ENCODE measurements at regions not wholly inside any gene's neighbourhood (a gene's known extent, or its start where the extent isn't known, plus 50 kb on each side); places are given as distances from the start of the nearest gene placed in this dataset.

DNA sequence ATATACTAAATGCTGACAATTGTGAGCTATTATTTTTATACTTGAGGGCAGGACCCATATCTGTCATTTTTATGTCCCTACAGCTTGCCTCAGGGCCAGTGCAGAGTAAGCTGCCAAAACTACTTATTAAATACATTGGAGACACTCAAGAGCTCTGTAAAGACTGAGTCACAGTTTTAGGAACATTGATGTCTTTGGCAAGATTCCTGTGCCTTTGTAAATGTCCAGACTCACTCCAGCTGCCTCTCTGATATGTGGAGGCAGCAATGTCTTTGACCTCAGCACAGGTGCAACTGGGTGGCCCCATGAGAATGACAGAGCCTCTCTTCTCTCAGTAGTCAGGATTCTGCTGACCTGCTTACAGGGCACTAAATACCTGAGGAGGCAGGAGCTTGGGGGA lies 363.2 kb downstream of the OSTF1 start:
- H3K9me3 ChIP-seq (ENCODE audit: low read length) = no peaks in the 10 kb centered on the region
- no peak overlapping the region for H3K4me3 ChIP-seq (replicated peaks in 1 of 3; ENCODE audit: insufficient read depth in 1 of 3, low read depth in 2 of 3, low read length in 3 of 3)
- ATAC-seq = no peak
- no peaks in the 10 kb centered on the region for H3K36me3 ChIP-seq (replicated peaks in 1 of 2; ENCODE audit: control insufficient read depth in 1 of 2, insufficient read depth in 2 of 2, low read length in 2 of 2)
- H3K9ac ChIP-seq (ENCODE audit: insufficient read depth, low read depth, low read length) = no peak overlapping the region
- H2AFZ ChIP-seq (ENCODE audit: low read length) = no peak overlapping the region
- ChIA-PET POLR2A (no interaction called here), CTCF (ENCODE audit: low intra/inter-chr PET ratio, low total read pairs) (no interaction called here)
- no peak for DNase-seq (ENCODE audit: low spot score)
- H3K4me2 ChIP-seq (ENCODE audit: low read depth, low read length) = no peak overlapping the region
- no peaks in the 10 kb centered on the region for H3K27me3 ChIP-seq (ENCODE audit: control insufficient read depth in 1 of 2, insufficient read depth in 2 of 2, low read length in 2 of 2)
- no peak overlapping the region for H3K27ac ChIP-seq (ENCODE audit: extremely low read length, insufficient read depth, low read length)
- H3K4me1 ChIP-seq (ENCODE audit: insufficient read depth, low read length) = no peaks in the 10 kb centered on the region
- in situ Hi-C loops (cut with HindIII; ENCODE audit: extremely low pct_ligation_motif_present, low pct_unique_long_range_greater_than_20kb) (no loop called here), intact Hi-C loops (cut with micrococcal nuclease; ENCODE audit: unreplicated experiment) (no loop called here)
- BruUV-seq (replicated peaks) = no TSS peak
- FAIRE-seq = no peak
- TF ChIP-seq ZNF652 (CRISPR knock-in tag; IDR thresholded peaks at IDR 0.05; ENCODE audit: borderline replicate concordance, low read depth) = no peak
- no peak for TF ChIP-seq HOXA7 (CRISPR knock-in tag; IDR thresholded peaks at IDR 0.05)
- no peak for TF ChIP-seq PRPF4 (IDR thresholded peaks at IDR 0.05; ENCODE audit: low read depth, low read length, poor library complexity, severe bottlenecking)
- TF ChIP-seq, protein P1, sequence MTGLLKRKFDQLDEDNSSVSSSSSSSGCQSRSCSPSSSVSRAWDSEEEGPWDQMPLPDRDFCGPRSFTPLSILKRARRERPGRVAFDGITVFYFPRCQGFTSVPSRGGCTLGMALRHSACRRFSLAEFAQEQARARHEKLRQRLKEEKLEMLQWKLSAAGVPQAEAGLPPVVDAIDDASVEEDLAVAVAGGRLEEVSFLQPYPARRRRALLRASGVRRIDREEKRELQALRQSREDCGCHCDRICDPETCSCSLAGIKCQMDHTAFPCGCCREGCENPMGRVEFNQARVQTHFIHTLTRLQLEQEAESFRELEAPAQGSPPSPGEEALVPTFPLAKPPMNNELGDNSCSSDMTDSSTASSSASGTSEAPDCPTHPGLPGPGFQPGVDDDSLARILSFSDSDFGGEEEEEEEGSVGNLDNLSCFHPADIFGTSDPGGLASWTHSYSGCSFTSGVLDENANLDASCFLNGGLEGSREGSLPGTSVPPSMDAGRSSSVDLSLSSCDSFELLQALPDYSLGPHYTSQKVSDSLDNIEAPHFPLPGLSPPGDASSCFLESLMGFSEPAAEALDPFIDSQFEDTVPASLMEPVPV (CRISPR knock-in tag; IDR thresholded peaks at IDR 0.05) = no peak
- TF ChIP-seq TAF1 (CRISPR knock-in tag; IDR thresholded peaks at IDR 0.05) = no peak
- TF ChIP-seq, protein P2, sequence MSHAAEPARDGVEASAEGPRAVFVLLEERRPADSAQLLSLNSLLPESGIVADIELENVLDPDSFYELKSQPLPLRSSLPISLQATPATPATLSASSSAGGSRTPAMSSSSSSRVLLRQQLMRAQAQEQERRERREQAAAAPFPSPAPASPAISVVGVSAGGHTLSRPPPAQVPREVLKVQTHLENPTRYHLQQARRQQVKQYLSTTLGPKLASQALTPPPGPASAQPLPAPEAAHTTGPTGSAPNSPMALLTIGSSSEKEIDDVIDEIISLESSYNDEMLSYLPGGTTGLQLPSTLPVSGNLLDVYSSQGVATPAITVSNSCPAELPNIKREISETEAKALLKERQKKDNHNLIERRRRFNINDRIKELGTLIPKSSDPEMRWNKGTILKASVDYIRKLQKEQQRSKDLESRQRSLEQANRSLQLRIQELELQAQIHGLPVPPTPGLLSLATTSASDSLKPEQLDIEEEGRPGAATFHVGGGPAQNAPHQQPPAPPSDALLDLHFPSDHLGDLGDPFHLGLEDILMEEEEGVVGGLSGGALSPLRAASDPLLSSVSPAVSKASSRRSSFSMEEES (CRISPR knock-in tag; IDR thresholded peaks at IDR 0.05) = no peak
- TF ChIP-seq ZNF343 (CRISPR knock-in tag; IDR thresholded peaks at IDR 0.05) = no peak
- H4K20me1 ChIP-seq (ENCODE audit: insufficient read depth, low read length) = no peaks in the 10 kb centered on the region
- H3K79me2 ChIP-seq (ENCODE audit: insufficient read depth, low read length) = no peaks in the 10 kb centered on the region
